ENCODE measurements at regions not wholly inside any gene's neighbourhood (a gene's known extent, or its start where the extent isn't known, plus 50 kb on each side); places are given as distances from the start of the nearest gene placed in this dataset.

- TF ChIP-seq REST (tag by site-specific recombination; IDR thresholded peaks at IDR 0.05) (no peak), ATF2 (tag by site-specific recombination; IDR thresholded peaks at IDR 0.05; ENCODE audit: low read depth) (no peak)
Measured at GRCh38 chr5:123755653-123756317, 243.8 kb downstream of the CSNK1G3 start (continued).

GRCh38 chr5:123754908-123755307 is 242.9 kb downstream of the CSNK1G3 start:
- Histone ChIP-seq H3K27ac (ENCODE audit: extremely low read depth, low read depth, low read length) (no peak overlapping the region), H3K4me1 (ENCODE audit: control insufficient read depth, insufficient read depth, low read length) (no peaks in the 10 kb centered on the region; the same call in 1 of the 2 replicates), H3K9me3 (ENCODE audit: control insufficient read depth, insufficient read depth, low read depth, low read length) (no peaks in the 10 kb centered on the region), H3K4me3 (ENCODE audit: low read depth, low read length) (no peak overlapping the region), H3K36me3 (ENCODE audit: control insufficient read depth in 2 of 2, insufficient read depth in 1 of 2, low read length in 2 of 2) (no peaks in the 10 kb centered on the region)
- ChIA-PET POLR2A (no interaction called here), CTCF (no interaction called here)
- no peak for TF ChIP-seq ZFHX2 (tag by site-specific recombination; conservative IDR thresholded peaks at IDR 0.05)
- no peak for TF ChIP-seq ZNF423 (tag by site-specific recombination; IDR thresholded peaks at IDR 0.05)
- no peak for TF ChIP-seq ZBTB44 (tag by site-specific recombination; IDR thresholded peaks at IDR 0.05)
- no peak for TF ChIP-seq ZNF626 (tag by site-specific recombination; IDR thresholded peaks at IDR 0.05)
- TF ChIP-seq AEBP2 (tag by site-specific recombination; IDR thresholded peaks at IDR 0.05; ENCODE audit: borderline replicate concordance): no peak
- TF ChIP-seq MZF1 (tag by site-specific recombination; IDR thresholded peaks at IDR 0.05; ENCODE audit: borderline replicate concordance): no peak
- TF ChIP-seq ZNF623 (tag by site-specific recombination; IDR thresholded peaks at IDR 0.05): no peak
- no peak for TF ChIP-seq ZNF10 (tag by site-specific recombination; IDR thresholded peaks at IDR 0.05)
- no peak for TF ChIP-seq ZNF658 (tag by site-specific recombination; IDR thresholded peaks at IDR 0.05)
- TF ChIP-seq ZNF2 (tag by site-specific recombination; IDR thresholded peaks at IDR 0.05): no peak
- TF ChIP-seq ZNF132 (tag by site-specific recombination; IDR thresholded peaks at IDR 0.05; ENCODE audit: borderline replicate concordance): no peak
- TF ChIP-seq ZNF560 (tag by site-specific recombination; IDR thresholded peaks at IDR 0.05; ENCODE audit: borderline replicate concordance): no peak

All from HEK293 (cell line).